ENCODE measurements at regions not wholly inside any gene's neighbourhood (a gene's known extent, or its start where the extent isn't known, plus 50 kb on each side); places are given as distances from the start of the nearest gene placed in this dataset.

DNA sequence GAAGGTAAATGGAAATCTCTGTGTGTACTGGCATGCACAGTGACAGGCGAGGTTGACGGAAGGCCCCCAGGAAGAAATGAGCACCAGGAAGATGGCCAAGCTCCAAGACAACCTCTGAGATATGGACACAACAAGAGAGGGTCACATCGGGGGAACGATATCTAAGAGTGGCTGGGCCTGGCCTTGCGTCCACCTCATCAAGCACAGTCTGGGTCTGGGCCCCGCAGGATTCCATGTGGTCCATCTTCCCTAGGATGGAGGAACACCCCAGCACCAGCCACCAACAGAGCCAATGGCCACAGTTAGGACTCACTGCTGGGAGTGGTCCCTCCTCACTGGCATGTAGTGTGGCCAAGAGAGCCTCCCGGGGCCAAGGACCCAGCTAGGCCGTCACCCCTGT, 272.6 kb upstream of the AGTR2 start:
- TF ChIP-seq, protein P1, sequence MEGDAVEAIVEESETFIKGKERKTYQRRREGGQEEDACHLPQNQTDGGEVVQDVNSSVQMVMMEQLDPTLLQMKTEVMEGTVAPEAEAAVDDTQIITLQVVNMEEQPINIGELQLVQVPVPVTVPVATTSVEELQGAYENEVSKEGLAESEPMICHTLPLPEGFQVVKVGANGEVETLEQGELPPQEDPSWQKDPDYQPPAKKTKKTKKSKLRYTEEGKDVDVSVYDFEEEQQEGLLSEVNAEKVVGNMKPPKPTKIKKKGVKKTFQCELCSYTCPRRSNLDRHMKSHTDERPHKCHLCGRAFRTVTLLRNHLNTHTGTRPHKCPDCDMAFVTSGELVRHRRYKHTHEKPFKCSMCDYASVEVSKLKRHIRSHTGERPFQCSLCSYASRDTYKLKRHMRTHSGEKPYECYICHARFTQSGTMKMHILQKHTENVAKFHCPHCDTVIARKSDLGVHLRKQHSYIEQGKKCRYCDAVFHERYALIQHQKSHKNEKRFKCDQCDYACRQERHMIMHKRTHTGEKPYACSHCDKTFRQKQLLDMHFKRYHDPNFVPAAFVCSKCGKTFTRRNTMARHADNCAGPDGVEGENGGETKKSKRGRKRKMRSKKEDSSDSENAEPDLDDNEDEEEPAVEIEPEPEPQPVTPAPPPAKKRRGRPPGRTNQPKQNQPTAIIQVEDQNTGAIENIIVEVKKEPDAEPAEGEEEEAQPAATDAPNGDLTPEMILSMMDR (IDR thresholded peaks at IDR 0.05; ENCODE audit: poor library complexity) = no peak
- no peak for TF ChIP-seq EZH2 (IDR thresholded peaks at IDR 0.05; ENCODE audit: borderline replicate concordance)
- no peak for TF ChIP-seq EZH2phosphoT487 (IDR thresholded peaks at IDR 0.05; ENCODE audit: low read depth, severe bottlenecking, unreplicated experiment)
